GM10248 (cell line): ENCODE measurements at regions not wholly inside any gene's neighbourhood (a gene's known extent, or its start where the extent isn't known, plus 50 kb on each side); places are given as distances from the start of the nearest gene placed in this dataset.
A peak's percentile ranks its signal among the peaks of the same experiment; 100 is the strongest.

Experiments used
- CTCF ChIA-PET: fragments of 300-600 bp; sonication (Branson Sonifier 250); formaldehyde crosslinking; extraction: SDS; loops from one replicate; lab custom pipeline; 2021; ENCODE audit warnings: antibody characterized with exemption; lab: Yijun Ruan, JAX
- POLR2A ChIA-PET: fragments of 350-650 bp; sonication (Branson Sonifier 250); formaldehyde crosslinking; extraction: SDS; loops from one replicate; lab custom pipeline; 2020; ENCODE audit warnings: antibody characterized with exemption; lab: Yijun Ruan, JAX
- DNase-seq: peaks from one replicate; pipeline ENCODE4 v3.0.0; 2012; ENCODE audit errors: extremely low spot score
- CTCF ChIP-seq: IDR thresholded peaks from 2 replicates; pipeline ENCODE4 v1.5.1; 2012; ENCODE audit warnings: mild to moderate bottlenecking, low read depth; ENCODE audit errors: extremely low read depth, missing control alignments, control extremely low read depth

GRCh38 chr6:135701426-135701825 lies 150.1 kb upstream of the PDE7B start:
- ChIA-PET CTCF (interaction anchor here (1.7 kb wide), 1 partner anchor 166 kb away, joined by 6 read pairs; no protein-coding TSS in a partner anchor), POLR2A (no interaction called here)
- TF ChIP-seq CTCF: no peak
- no peak for DNase-seq

DNA sequence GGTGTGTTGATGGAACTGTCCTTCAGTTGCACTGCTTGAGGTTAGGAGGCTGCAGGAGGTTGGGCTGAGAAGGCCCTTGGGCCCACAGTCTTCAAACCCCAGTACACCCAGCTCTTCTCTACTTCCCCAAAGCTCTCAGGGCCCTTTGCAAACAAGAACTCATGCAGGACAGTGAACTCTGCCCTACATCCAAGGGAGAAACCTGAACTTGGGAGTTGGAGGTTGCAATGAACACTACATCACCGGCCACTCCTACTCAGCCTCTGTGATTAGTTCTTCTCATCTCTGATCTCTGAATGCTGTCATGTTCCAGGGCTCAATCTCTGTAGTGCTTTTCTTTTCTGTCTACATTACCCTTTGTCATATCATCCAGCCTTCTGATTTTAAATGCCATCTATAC lies 148.5 kb upstream of the PDE7B start:
- no peak for DNase-seq
- CTCF ChIA-PET: interaction anchor here (0.8 to 1.7 kb wide), 5 partner anchors 13 to 167 kb away, joined by 3 to 6 read pairs (median 4); no protein-coding TSS in a partner anchor
- POLR2A ChIA-PET: no interaction called here
- no peak for TF ChIP-seq CTCF

- ChIA-PET CTCF (interaction anchor here (1.6 kb wide), 1 partner anchor 34 kb away, joined by 4 read pairs; no protein-coding TSS in a partner anchor), POLR2A (no interaction called here)
- TF ChIP-seq CTCF: no peak
- peak; percentile 39 for DNase-seq
Observed at GRCh38 chr6:135703621-135704020, 147.9 kb upstream of the PDE7B start.

DNA sequence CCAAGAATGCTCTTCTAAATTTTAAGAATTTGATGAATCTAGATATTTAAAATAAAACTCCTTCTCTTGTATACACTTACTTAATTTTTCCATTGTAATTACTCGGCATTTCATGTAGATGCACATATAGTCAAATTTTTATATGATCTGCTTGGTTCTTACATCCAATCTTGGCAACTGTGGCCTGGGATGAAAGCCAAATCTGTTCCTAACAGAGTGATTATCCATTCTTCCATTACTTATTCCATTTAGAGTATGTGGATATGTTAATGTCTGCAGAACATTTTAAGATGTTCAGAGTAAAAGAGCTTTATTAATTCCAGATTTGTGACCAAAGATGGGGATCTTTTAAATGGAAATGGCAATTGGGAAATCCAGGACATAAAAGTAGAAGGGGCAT lies 144.1 kb upstream of the PDE7B start:
- ChIA-PET POLR2A (no interaction called here), CTCF (no interaction called here)
- no peak for DNase-seq

GRCh38 chr6:135710042-135710441 lies 141.5 kb upstream of the PDE7B start:
- ChIA-PET CTCF (interaction anchor here (1.5 to 1.8 kb wide), 2 partner anchors 13 to 14 kb away, joined by 3 to 4 read pairs; no protein-coding TSS in a partner anchor), POLR2A (no interaction called here)
- DNase-seq: no peak
- no peak for TF ChIP-seq CTCF

More for the DNA sequence above, 144.1 kb upstream of the PDE7B start:
- no peak for TF ChIP-seq CTCF

- ChIA-PET POLR2A (no interaction called here), CTCF (interaction anchor here (1.2 to 1.4 kb wide), 2 partner anchors 16 to 188 kb away, joined by 4 to 5 read pairs; no protein-coding TSS in a partner anchor)
- no peak for TF ChIP-seq CTCF
- DNase-seq: no peak
Observed at GRCh38 chr6:135722190-135722589, 129.3 kb upstream of the PDE7B start.
